Loucy (cell line): ENCODE measurements at regions not wholly inside any gene's neighbourhood (a gene's known extent, or its start where the extent isn't known, plus 50 kb on each side); places are given as distances from the start of the nearest gene placed in this dataset.
A peak's percentile ranks its signal among the peaks of the same experiment; 100 is the strongest.

ENCODE experiments used
- H2AFZ ChIP-seq: fragments of 200-600 bp; sonication (generic); 2 replicates; pipeline ENCODE4 v1.6.0; 2016; ENCODE audit warnings: antibody characterized with exemption, mild to moderate bottlenecking, low read length, moderate library complexity
- H3F3A ChIP-seq: fragments of 200-600 bp; 2 replicates; pipeline ENCODE4 v1.6.0; 2016; ENCODE audit warnings: antibody characterized with exemption, low read depth, mild to moderate bottlenecking
- H3K27me3 ChIP-seq: fragments of 200-600 bp; sonication (generic); 2 replicates; pipeline ENCODE4 v1.6.1; 2014; ENCODE audit warnings: low read length, mild to moderate bottlenecking; ENCODE audit not compliant: insufficient read depth, poor library complexity, severe bottlenecking
- H3K36me3 ChIP-seq: fragments of 200-600 bp; sonication (generic); 2 replicates; pipeline ENCODE4 v1.6.1; 2016; ENCODE audit warnings: low read length; ENCODE audit not compliant: insufficient read depth
- H3K4me1 ChIP-seq: fragments of 200-600 bp; sonication (generic); 2 replicates; pipeline ENCODE4 v1.5.1; 2014; ENCODE audit warnings: low read length, mild to moderate bottlenecking; ENCODE audit not compliant: insufficient read depth, poor library complexity, severe bottlenecking
- H3K4me2 ChIP-seq: fragments of 200-600 bp; sonication (generic); 2 replicates; pipeline ENCODE4 v1.6.0; 2014; ENCODE audit warnings: antibody characterized with exemption, low read length, low read depth, mild to moderate bottlenecking; ENCODE audit not compliant: poor library complexity, severe bottlenecking
- H3K4me3 ChIP-seq: fragments of 200-600 bp; sonication (generic); 2 replicates; pipeline ENCODE4 v1.5.1; 2014; ENCODE audit warnings: low read length, mild to moderate bottlenecking, mixed read lengths; ENCODE audit not compliant: poor library complexity, severe bottlenecking
- H3K79me2 ChIP-seq: fragments of 200-600 bp; sonication (generic); 2 replicates; pipeline ENCODE4 v1.6.1; 2014; ENCODE audit warnings: low read length; ENCODE audit not compliant: insufficient read depth
- H3K9ac ChIP-seq: fragments of 200-600 bp; sonication (generic); 2 replicates; pipeline ENCODE4 v1.6.0; 2014; ENCODE audit warnings: mild to moderate bottlenecking, low read depth, low read length, moderate library complexity; ENCODE audit not compliant: poor library complexity, severe bottlenecking
- H3K9me2 ChIP-seq: fragments of 200-600 bp; sonication (generic); replicated peaks from 2 replicates; pipeline ENCODE4 v1.6.1; 2016; ENCODE audit warnings: low read depth, low read length, mixed read lengths
- H3K9me3 ChIP-seq: fragments of 200-600 bp; sonication (generic); 2 replicates; pipeline ENCODE4 v1.6.1; 2014; ENCODE audit warnings: mild to moderate bottlenecking, antibody characterized with exemption, low read length, low read depth; ENCODE audit not compliant: insufficient read depth
- H4K20me1 ChIP-seq: fragments of 200-600 bp; sonication (generic); 2 replicates; pipeline ENCODE4 v1.6.0; 2014; ENCODE audit warnings: antibody characterized with exemption, low read length, mild to moderate bottlenecking; ENCODE audit not compliant: insufficient read depth, poor library complexity, severe bottlenecking
- EZH2phosphoT487 ChIP-seq: fragments of 200-600 bp; IDR thresholded peaks from 2 replicates; pipeline ENCODE4 v1.6.1; 2018; ENCODE audit warnings: antibody characterized with exemption, mild to moderate bottlenecking, moderate library complexity, borderline replicate concordance
- TF ChIP-seq, protein P1 (sequence below): fragments of 200-600 bp; sonication (generic); conservative IDR thresholded peaks from 2 replicates; pipeline ENCODE4 v1.5.1; 2014; ENCODE audit warnings: mild to moderate bottlenecking, antibody characterized with exemption, low read length

- Histone ChIP-seq H2AFZ (no peak overlapping the region), H4K20me1 (no peaks in the 10 kb centered on the region), H3K9ac (no peak overlapping the region)
Observed at GRCh38 chr5:89399548-89399947, 516.6 kb upstream of the MEF2C start.

GRCh38 chr5:89397096-89397495, 514.1 kb upstream of the MEF2C start:
- H3F3A ChIP-seq: no peaks in the 10 kb centered on the region
- H4K20me1 ChIP-seq: no peaks in the 10 kb centered on the region
- H3K4me2 ChIP-seq: peak overlapping the region; percentile 82
- no peaks in the 10 kb centered on the region for H3K9me3 ChIP-seq
- TF ChIP-seq, protein P1, sequence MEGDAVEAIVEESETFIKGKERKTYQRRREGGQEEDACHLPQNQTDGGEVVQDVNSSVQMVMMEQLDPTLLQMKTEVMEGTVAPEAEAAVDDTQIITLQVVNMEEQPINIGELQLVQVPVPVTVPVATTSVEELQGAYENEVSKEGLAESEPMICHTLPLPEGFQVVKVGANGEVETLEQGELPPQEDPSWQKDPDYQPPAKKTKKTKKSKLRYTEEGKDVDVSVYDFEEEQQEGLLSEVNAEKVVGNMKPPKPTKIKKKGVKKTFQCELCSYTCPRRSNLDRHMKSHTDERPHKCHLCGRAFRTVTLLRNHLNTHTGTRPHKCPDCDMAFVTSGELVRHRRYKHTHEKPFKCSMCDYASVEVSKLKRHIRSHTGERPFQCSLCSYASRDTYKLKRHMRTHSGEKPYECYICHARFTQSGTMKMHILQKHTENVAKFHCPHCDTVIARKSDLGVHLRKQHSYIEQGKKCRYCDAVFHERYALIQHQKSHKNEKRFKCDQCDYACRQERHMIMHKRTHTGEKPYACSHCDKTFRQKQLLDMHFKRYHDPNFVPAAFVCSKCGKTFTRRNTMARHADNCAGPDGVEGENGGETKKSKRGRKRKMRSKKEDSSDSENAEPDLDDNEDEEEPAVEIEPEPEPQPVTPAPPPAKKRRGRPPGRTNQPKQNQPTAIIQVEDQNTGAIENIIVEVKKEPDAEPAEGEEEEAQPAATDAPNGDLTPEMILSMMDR: no peak
- no peak for TF ChIP-seq EZH2phosphoT487
- peaks cover 24% of the 10 kb centered on the region for H3K4me1 ChIP-seq
- H3K79me2 ChIP-seq: no peaks in the 10 kb centered on the region
- H3K9me2 ChIP-seq: no peaks in the 10 kb centered on the region
- peak overlapping the region; percentile 64 for H3K4me3 ChIP-seq
- H3K27me3 ChIP-seq: no peaks in the 10 kb centered on the region
- no peaks in the 10 kb centered on the region for H3K36me3 ChIP-seq
- peak overlapping the region; percentile 69 for H3K9ac ChIP-seq
- peak overlapping the region; percentile 51; the same call in 1 of the 2 replicates for H2AFZ ChIP-seq

More at GRCh38 chr5:89399548-89399947, 516.6 kb upstream of the MEF2C start:
- H3K36me3 ChIP-seq: no peaks in the 10 kb centered on the region
- no peak overlapping the region for H3K4me3 ChIP-seq
- TF ChIP-seq, protein P1: no peak
- no peak for TF ChIP-seq EZH2phosphoT487
- H3K4me1 ChIP-seq: peaks cover 24% of the 10 kb centered on the region
- no peak overlapping the region for H3K4me2 ChIP-seq
- H3F3A ChIP-seq: no peaks in the 10 kb centered on the region
- no peaks in the 10 kb centered on the region for H3K79me2 ChIP-seq
- H3K9me2 ChIP-seq: no peaks in the 10 kb centered on the region
- no peaks in the 10 kb centered on the region for H3K27me3 ChIP-seq
- H3K9me3 ChIP-seq: no peaks in the 10 kb centered on the region

DNA sequence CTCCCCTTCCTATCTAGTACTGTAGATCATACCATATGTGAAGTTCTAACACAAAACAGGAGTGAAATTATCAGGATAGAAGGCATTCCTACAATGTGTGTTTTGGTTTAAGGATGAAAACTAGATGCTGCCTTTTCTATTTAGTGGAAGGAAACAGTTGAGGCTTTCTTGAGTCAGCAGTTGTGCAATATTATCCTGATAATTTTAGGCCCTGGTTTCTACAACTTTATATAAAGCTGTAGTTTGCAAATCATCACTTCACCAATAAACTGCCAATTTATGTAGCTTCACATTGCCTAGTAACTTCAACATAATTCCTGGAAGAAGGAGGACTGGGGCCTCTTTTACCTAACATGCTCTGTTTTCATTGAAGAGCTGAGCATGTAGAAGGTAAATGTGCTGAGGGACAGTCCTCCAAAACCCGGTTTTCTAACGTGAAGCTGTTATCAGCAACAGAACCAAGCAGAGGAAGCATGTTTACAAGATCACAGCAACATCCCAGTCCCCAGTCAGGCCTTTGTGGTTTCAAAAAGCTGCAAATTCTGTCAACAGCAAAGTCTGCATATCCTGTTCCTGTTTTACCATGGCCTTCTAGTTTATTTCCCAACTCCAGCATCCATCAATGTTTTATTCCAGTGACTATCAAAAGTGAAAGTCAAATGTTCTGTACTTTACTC, 513.4 kb upstream of the MEF2C start:
- TF ChIP-seq, protein P1: no peak
- no peak for TF ChIP-seq EZH2phosphoT487
- H3K79me2 ChIP-seq: no peaks in the 10 kb centered on the region
- H3K4me2 ChIP-seq: peak overlapping the region; percentile 82
- no peaks in the 10 kb centered on the region for H3K9me2 ChIP-seq
- peak overlapping the region; percentile 64 for H3K4me3 ChIP-seq
- peaks cover 24% of the 10 kb centered on the region for H3K4me1 ChIP-seq
- no peaks in the 10 kb centered on the region for H4K20me1 ChIP-seq
- H3K9ac ChIP-seq: peak overlapping the region; percentile 69
- peak overlapping the region; percentile 51 for H2AFZ ChIP-seq
- H3K36me3 ChIP-seq: no peaks in the 10 kb centered on the region
- H3K27me3 ChIP-seq: no peaks in the 10 kb centered on the region
- no peaks in the 10 kb centered on the region for H3F3A ChIP-seq
- H3K9me3 ChIP-seq: no peaks in the 10 kb centered on the region
